D341Med (cell line): ENCODE measurements at regions not wholly inside any gene's neighbourhood (a gene's known extent, or its start where the extent isn't known, plus 50 kb on each side); places are given as distances from the start of the nearest gene placed in this dataset.
A peak's percentile ranks its signal among the peaks of the same experiment; 100 is the strongest.
"Not testable (repeated sequence)": the region's sequence is repeated elsewhere in the genome, so short reads cannot be mapped to it uniquely, and the experiment has no call there.

Experiments
- DNase-seq: peaks from one replicate; pipeline ENCODE4 v3.0.0; 2012; ENCODE audit warnings: low spot score

GRCh38 chr1:121519042-121519755, 334.4 kb downstream of the SRGAP2C start:
- DNase-seq: peak; percentile 38

GRCh38 chr1:121519756-121520286, 335.0 kb downstream of the SRGAP2C start:
- not testable (repeated sequence) for DNase-seq

- DNase-seq: no peak
Observed at GRCh38 chr1:121522061-121522759, 337.4 kb downstream of the SRGAP2C start.

GRCh38 chr1:121523112-121523511, 338.3 kb downstream of the SRGAP2C start:
- not testable (repeated sequence) for DNase-seq

- no peak for DNase-seq
Observed at GRCh38 chr1:121525355-121525754, 340.6 kb downstream of the SRGAP2C start.

- DNase-seq: not testable (repeated sequence)
Observed at GRCh38 chr1:121528958-121529357, 344.2 kb downstream of the SRGAP2C start.

- DNase-seq: not testable (repeated sequence)
Observed at GRCh38 chr1:121530026-121530425, 345.3 kb downstream of the SRGAP2C start.

- DNase-seq: not testable (repeated sequence)
Observed at GRCh38 chr1:121531747-121532146, 347.0 kb downstream of the SRGAP2C start.

- not testable (repeated sequence) for DNase-seq
Observed at GRCh38 chr1:121538148-121538547, 353.4 kb downstream of the SRGAP2C start.

GRCh38 chr1:121538943-121539575, 354.3 kb downstream of the SRGAP2C start:
- DNase-seq: no peak

GRCh38 chr1:121543988-121544387, 359.2 kb downstream of the SRGAP2C start:
- DNase-seq: not testable (repeated sequence)

GRCh38 chr1:121544500-121544899, 359.7 kb downstream of the SRGAP2C start:
- no peak for DNase-seq

- DNase-seq: not testable (repeated sequence)
Observed at GRCh38 chr1:121545899-121546298, 361.1 kb downstream of the SRGAP2C start.

GRCh38 chr1:121546830-121547591, 362.2 kb downstream of the SRGAP2C start:
- DNase-seq: no peak

GRCh38 chr1:121547726-121548125, 363.0 kb downstream of the SRGAP2C start:
- DNase-seq: not testable (repeated sequence)

GRCh38 chr1:121550817-121551216, 366.0 kb downstream of the SRGAP2C start:
- not testable (repeated sequence) for DNase-seq

GRCh38 chr1:121551491-121551890, 366.7 kb downstream of the SRGAP2C start:
- not testable (repeated sequence) for DNase-seq

- DNase-seq: not testable (repeated sequence)
Observed at GRCh38 chr1:121556560-121556959, 371.8 kb downstream of the SRGAP2C start.

- not testable (repeated sequence) for DNase-seq
Observed at GRCh38 chr1:121558034-121558433, 373.3 kb downstream of the SRGAP2C start.

- DNase-seq: no peak
Observed at GRCh38 chr1:121558514-121558913, 373.7 kb downstream of the SRGAP2C start.

- DNase-seq: no peak
Observed at GRCh38 chr1:121566346-121566745, 381.6 kb downstream of the SRGAP2C start.

- DNase-seq: no peak
Observed at GRCh38 chr1:121569428-121569827, 384.7 kb downstream of the SRGAP2C start.
